PC-3 (cell line): ENCODE measurements at regions not wholly inside any gene's neighbourhood (a gene's known extent, or its start where the extent isn't known, plus 50 kb on each side); places are given as distances from the start of the nearest gene placed in this dataset.
A peak's percentile ranks its signal among the peaks of the same experiment; 100 is the strongest.

Experiments used
- ATAC-seq: fragments of 200-7000 bp; cut with Tn5 transposase; 2 replicates; pipeline ENCODE4 v1.9.1; 2020; ENCODE audit warnings: mild to moderate bottlenecking, moderate library complexity
- BruUV-seq: library from RNA; stranded (reverse); fragments of 400-500 nt; replicated peaks from 2 replicates; lab custom pipeline; 2021; lab: Mats Ljungman, UMichigan
- CTCF ChIA-PET: fragments of 300-600 bp; sonication (Branson Sonifier 250); formaldehyde crosslinking; loops from one replicate; lab custom pipeline; 2022; ENCODE audit warnings: antibody characterized with exemption; lab: Charles Lee
- POLR2A ChIA-PET: fragments of 300-600 bp; sonication (Branson Sonifier 250); formaldehyde crosslinking; loops from one replicate; lab custom pipeline; 2022; ENCODE audit warnings: antibody characterized with exemption; ENCODE audit not compliant: unreplicated experiment; lab: Charles Lee
- DNase-seq: peaks from one replicate; pipeline ENCODE4 v3.0.0-alpha.2; 2015
- H2AFZ ChIP-seq: fragments of 300-600 bp; sonication (generic); 2 replicates; pipeline ENCODE4 v1.6.0; 2016; ENCODE audit warnings: antibody characterized with exemption, low read length
- H3F3A ChIP-seq: fragments of 300-600 bp; sonication (generic); one replicate; pipeline ENCODE4 v1.6.0; 2017; ENCODE audit warnings: antibody characterized with exemption, low read length, control low read depth, mild to moderate bottlenecking; ENCODE audit not compliant: unreplicated experiment
- H3K27ac ChIP-seq: fragments of 300-600 bp; sonication (generic); 2 replicates; pipeline ENCODE4 v1.5.1; 2016; ENCODE audit warnings: mild to moderate bottlenecking, low read length
- H3K27me3 ChIP-seq: fragments of 300-600 bp; sonication (generic); 2 replicates; pipeline ENCODE4 v1.6.1; 2016; ENCODE audit warnings: low read length, mixed read lengths
- H3K36me3 ChIP-seq: fragments of 300-600 bp; sonication (generic); 2 replicates; pipeline ENCODE4 v1.6.1; 2016; ENCODE audit warnings: low read depth, mixed run types, low read length, mixed read lengths
- H3K4me1 ChIP-seq: fragments of 300-600 bp; sonication (generic); 2 replicates; pipeline ENCODE4 v1.5.1; 2016; ENCODE audit warnings: low read length; ENCODE audit not compliant: insufficient read depth
- H3K4me2 ChIP-seq: fragments of 300-600 bp; sonication (generic); 2 replicates; pipeline ENCODE4 v1.6.0; 2016; ENCODE audit warnings: low read length
- H3K4me3 ChIP-seq: fragments of 300-600 bp; sonication (generic); 2 replicates; pipeline ENCODE4 v1.5.1; 2016; ENCODE audit warnings: mild to moderate bottlenecking, low read length, mixed read lengths
- H3K79me2 ChIP-seq: fragments of 300-600 bp; sonication (generic); 2 replicates; pipeline ENCODE4 v1.6.1; 2017; ENCODE audit warnings: low read length, mixed read lengths
- H3K9ac ChIP-seq: fragments of 300-600 bp; sonication (generic); 2 replicates; pipeline ENCODE4 v1.6.0; 2016; ENCODE audit warnings: mild to moderate bottlenecking, low read length
- H3K9me2 ChIP-seq: fragments of 300-600 bp; sonication (generic); replicated peaks from 2 replicates; pipeline ENCODE4 v1.6.1; 2016; ENCODE audit warnings: mixed run types, low read length, mixed read lengths
- H3K9me3 ChIP-seq: fragments of 300-600 bp; sonication (generic); 2 replicates; pipeline ENCODE4 v1.6.1; 2016; ENCODE audit warnings: low read length, mixed read lengths
- H4K20me1 ChIP-seq: fragments of 300-600 bp; sonication (generic); 2 replicates; pipeline ENCODE4 v1.6.1; 2016; ENCODE audit warnings: low read length, mixed read lengths
- EZH2 ChIP-seq: fragments of 300-600 bp; sonication (generic); IDR thresholded peaks from one replicate; pipeline ENCODE4 v1.6.1; 2017; ENCODE audit warnings: antibody characterized with exemption, mild to moderate bottlenecking, low read length; ENCODE audit not compliant: unreplicated experiment
- EZH2phosphoT487 ChIP-seq: fragments of 300-600 bp; sonication (generic); IDR thresholded peaks from 2 replicates; pipeline ENCODE4 v1.6.1; 2018; ENCODE audit warnings: mild to moderate bottlenecking, antibody characterized with exemption, low read length, borderline replicate concordance
- intact Hi-C: fragments of 100-400 bp; cut with micrococcal nuclease; formaldehyde crosslinking; loops from 2 replicates; pipeline ENCODE4 v1.9.0; 2023
- TF ChIP-seq, protein P1 (sequence below): fragments of 300-600 bp; sonication (generic); conservative IDR thresholded peaks from 2 replicates; pipeline ENCODE4 v1.5.1; 2017; ENCODE audit warnings: antibody characterized with exemption, low read depth, mild to moderate bottlenecking, low read length

DNA sequence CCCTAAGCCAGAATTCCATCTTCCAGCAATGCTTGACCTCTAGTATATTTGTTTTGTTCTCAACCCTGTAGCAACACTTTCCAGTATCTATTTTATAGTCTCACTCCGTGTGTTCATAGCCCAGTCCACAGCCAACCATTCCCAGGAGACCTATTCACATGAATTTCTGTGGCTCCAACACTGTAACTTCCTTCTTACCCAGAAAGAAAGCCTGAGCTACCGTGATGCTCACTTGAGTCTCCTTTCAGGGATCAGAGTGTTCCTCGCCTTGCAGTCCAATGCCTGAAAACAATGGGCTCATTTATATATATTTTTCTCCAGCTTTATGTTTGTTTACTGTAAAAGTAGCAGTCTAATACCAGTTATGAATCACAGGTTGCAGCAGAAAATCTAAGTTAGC lies 645.0 kb upstream of the NOVA1 start:
- Histone ChIP-seq H3K9me2 (no peaks in the 10 kb centered on the region), H3K27ac (peak overlapping the region; percentile 83), H3K4me1 (peaks cover 24% of the 10 kb centered on the region), H3K4me3 (peak overlapping the region; percentile 26), H3K36me3 (no peaks in the 10 kb centered on the region), H3K9ac (peak overlapping the region; percentile 54), H3K4me2 (peak overlapping the region; percentile 49), H4K20me1 (no peaks in the 10 kb centered on the region), H3K27me3 (no peaks in the 10 kb centered on the region), H2AFZ (no peak overlapping the region), H3F3A (no peaks in the 10 kb centered on the region), H3K9me3 (no peaks in the 10 kb centered on the region), H3K79me2 (no peaks in the 10 kb centered on the region)
- TF ChIP-seq, protein P1, sequence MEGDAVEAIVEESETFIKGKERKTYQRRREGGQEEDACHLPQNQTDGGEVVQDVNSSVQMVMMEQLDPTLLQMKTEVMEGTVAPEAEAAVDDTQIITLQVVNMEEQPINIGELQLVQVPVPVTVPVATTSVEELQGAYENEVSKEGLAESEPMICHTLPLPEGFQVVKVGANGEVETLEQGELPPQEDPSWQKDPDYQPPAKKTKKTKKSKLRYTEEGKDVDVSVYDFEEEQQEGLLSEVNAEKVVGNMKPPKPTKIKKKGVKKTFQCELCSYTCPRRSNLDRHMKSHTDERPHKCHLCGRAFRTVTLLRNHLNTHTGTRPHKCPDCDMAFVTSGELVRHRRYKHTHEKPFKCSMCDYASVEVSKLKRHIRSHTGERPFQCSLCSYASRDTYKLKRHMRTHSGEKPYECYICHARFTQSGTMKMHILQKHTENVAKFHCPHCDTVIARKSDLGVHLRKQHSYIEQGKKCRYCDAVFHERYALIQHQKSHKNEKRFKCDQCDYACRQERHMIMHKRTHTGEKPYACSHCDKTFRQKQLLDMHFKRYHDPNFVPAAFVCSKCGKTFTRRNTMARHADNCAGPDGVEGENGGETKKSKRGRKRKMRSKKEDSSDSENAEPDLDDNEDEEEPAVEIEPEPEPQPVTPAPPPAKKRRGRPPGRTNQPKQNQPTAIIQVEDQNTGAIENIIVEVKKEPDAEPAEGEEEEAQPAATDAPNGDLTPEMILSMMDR: no peak
- no peak for TF ChIP-seq EZH2phosphoT487
- TF ChIP-seq EZH2: no peak
- no TSS peak for BruUV-seq
- ChIA-PET CTCF (no interaction called here), POLR2A (interaction anchor here (0.5 kb wide), 1 partner anchor 1346 kb away, joined by 6 read pairs; no protein-coding TSS in a partner anchor)
- intact Hi-C loops: loop anchor here (1.0 kb wide), 1 partner anchor 15 kb away; no protein-coding TSS in a partner anchor
- ATAC-seq (peak; percentile 78), DNase-seq (peak; percentile 49)

- no peaks in the 10 kb centered on the region for H4K20me1 ChIP-seq
- peak overlapping the region; percentile 49 for H3K4me2 ChIP-seq
- TF ChIP-seq EZH2 (no peak), EZH2phosphoT487 (no peak)
- TF ChIP-seq, protein P1: no peak
- POLR2A ChIA-PET: interaction anchor here (0.6 kb wide), 1 partner anchor 800 kb away, joined by 7 read pairs; no protein-coding TSS in a partner anchor
- DNase-seq: peak; percentile 60
- peak overlapping the region; percentile 26; the same call in 1 of the 2 replicates for H3K4me3 ChIP-seq
- CTCF ChIA-PET: no interaction called here
- H3K27me3 ChIP-seq: no peaks in the 10 kb centered on the region
- H3K9me3 ChIP-seq: no peaks in the 10 kb centered on the region
- intact Hi-C loops: no loop called here
- no peak overlapping the region for H3K9ac ChIP-seq
- H3K4me1 ChIP-seq: peaks cover 24% of the 10 kb centered on the region
- no TSS peak for BruUV-seq
- no peaks in the 10 kb centered on the region for H3K79me2 ChIP-seq
- H3F3A ChIP-seq: no peaks in the 10 kb centered on the region
- H2AFZ ChIP-seq: no peak overlapping the region
- no peaks in the 10 kb centered on the region for H3K36me3 ChIP-seq
- H3K27ac ChIP-seq: peak overlapping the region; percentile 83
- H3K9me2 ChIP-seq: no peaks in the 10 kb centered on the region
- ATAC-seq: peak; percentile 47
Observed at GRCh38 chr14:27243365-27243764, 645.5 kb upstream of the NOVA1 start.

GRCh38 chr14:27245947-27246346 lies 648.1 kb upstream of the NOVA1 start:
- Histone ChIP-seq H3K4me1 (peaks cover 24% of the 10 kb centered on the region), H3F3A (no peaks in the 10 kb centered on the region), H3K4me2 (no peak overlapping the region), H3K79me2 (no peaks in the 10 kb centered on the region), H3K36me3 (no peaks in the 10 kb centered on the region), H3K9me3 (no peaks in the 10 kb centered on the region), H3K4me3 (no peak overlapping the region), H3K27me3 (no peaks in the 10 kb centered on the region), H3K27ac (no peak overlapping the region), H3K9me2 (no peaks in the 10 kb centered on the region), H2AFZ (no peak overlapping the region), H4K20me1 (no peaks in the 10 kb centered on the region), H3K9ac (no peak overlapping the region)
- DNase-seq (no peak), ATAC-seq (no peak)
- no TSS peak for BruUV-seq
- intact Hi-C loops: no loop called here
- POLR2A ChIA-PET: no interaction called here
- CTCF ChIA-PET: no interaction called here
- TF ChIP-seq, protein P1: no peak
- TF ChIP-seq EZH2phosphoT487 (no peak), EZH2 (no peak)
